Ascending aorta (tissue), 2 donors: ENCODE measurements at regions not wholly inside any gene's neighbourhood (a gene's known extent, or its start where the extent isn't known, plus 50 kb on each side); places are given as distances from the start of the nearest gene placed in this dataset.

Experiments
- DNase-seq, 2 donors: peaks; one replicate each; pipeline ENCODE4 v3.0.0-alpha.2; 2019; ENCODE audit warnings: low spot score in 2 of 2
- H3K27ac ChIP-seq, 2 donors: fragments of 200-600 bp; sonication (generic); one replicate each; pipeline ENCODE4 v1.5.1; 2016 to 2017; ENCODE audit warnings: mild to moderate bottlenecking in 1 of 2
- H3K27me3 ChIP-seq: fragments of 200-600 bp; sonication (generic); one replicate; pipeline ENCODE4 v1.5.1; 2017
- H3K36me3 ChIP-seq, 2 donors: fragments of 200-600 bp; sonication (generic); one replicate each; pipeline ENCODE4 v1.5.1; 2016
- H3K4me1 ChIP-seq, 2 donors: fragments of 200-600 bp; sonication (generic); one replicate each; pipeline ENCODE4 v1.5.1; 2016 to 2017; ENCODE audit warnings: mild to moderate bottlenecking in 1 of 2
- H3K4me3 ChIP-seq, 2 donors: fragments of 200-600 bp; sonication (generic); one replicate each; pipeline ENCODE4 v1.5.1; 2016 to 2017; ENCODE audit warnings: mild to moderate bottlenecking in 1 of 2
- H3K9me3 ChIP-seq, 2 donors: fragments of 200-600 bp; sonication (generic); one replicate each; pipeline ENCODE4 v1.5.1; 2016
- intact Hi-C: fragments of 100-400 bp; cut with DNase I; formaldehyde crosslinking; loops from one replicate; pipeline ENCODE4 v1.15.1; 2023
- TF ChIP-seq, protein P1 (sequence below), 3 experiments: fragments of 200-600 bp in 2 of 3; fragments of 450-650 bp in 1 of 3; sonication (generic) in 2 of 3; IDR thresholded peaks; one replicate each; pipeline ENCODE4 v1.5.1; 2016 to 2019; ENCODE audit warnings: antibody characterized with exemption in 3 of 3, mild to moderate bottlenecking in 1 of 3, moderate library complexity in 1 of 3

- Histone ChIP-seq H3K9me3 (peaks cover 0 to 6% of the 10 kb centered on the region in 2 donors), H3K36me3 (no peaks in the 10 kb centered on the region), H3K4me1 (no peaks in the 10 kb centered on the region), H3K4me3 (no peak overlapping the region), H3K27me3 (no peaks in the 10 kb centered on the region), H3K27ac (no peak overlapping the region)
- intact Hi-C loops = no loop called here
- TF ChIP-seq, protein P1, sequence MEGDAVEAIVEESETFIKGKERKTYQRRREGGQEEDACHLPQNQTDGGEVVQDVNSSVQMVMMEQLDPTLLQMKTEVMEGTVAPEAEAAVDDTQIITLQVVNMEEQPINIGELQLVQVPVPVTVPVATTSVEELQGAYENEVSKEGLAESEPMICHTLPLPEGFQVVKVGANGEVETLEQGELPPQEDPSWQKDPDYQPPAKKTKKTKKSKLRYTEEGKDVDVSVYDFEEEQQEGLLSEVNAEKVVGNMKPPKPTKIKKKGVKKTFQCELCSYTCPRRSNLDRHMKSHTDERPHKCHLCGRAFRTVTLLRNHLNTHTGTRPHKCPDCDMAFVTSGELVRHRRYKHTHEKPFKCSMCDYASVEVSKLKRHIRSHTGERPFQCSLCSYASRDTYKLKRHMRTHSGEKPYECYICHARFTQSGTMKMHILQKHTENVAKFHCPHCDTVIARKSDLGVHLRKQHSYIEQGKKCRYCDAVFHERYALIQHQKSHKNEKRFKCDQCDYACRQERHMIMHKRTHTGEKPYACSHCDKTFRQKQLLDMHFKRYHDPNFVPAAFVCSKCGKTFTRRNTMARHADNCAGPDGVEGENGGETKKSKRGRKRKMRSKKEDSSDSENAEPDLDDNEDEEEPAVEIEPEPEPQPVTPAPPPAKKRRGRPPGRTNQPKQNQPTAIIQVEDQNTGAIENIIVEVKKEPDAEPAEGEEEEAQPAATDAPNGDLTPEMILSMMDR (IDR thresholded peaks at IDR 0.05) = no peak
- DNase-seq = no peak
These were observed 458.8 kb downstream of the SPATA31D1 start for GRCh38 chr9:82447343-82447742.

DNA sequence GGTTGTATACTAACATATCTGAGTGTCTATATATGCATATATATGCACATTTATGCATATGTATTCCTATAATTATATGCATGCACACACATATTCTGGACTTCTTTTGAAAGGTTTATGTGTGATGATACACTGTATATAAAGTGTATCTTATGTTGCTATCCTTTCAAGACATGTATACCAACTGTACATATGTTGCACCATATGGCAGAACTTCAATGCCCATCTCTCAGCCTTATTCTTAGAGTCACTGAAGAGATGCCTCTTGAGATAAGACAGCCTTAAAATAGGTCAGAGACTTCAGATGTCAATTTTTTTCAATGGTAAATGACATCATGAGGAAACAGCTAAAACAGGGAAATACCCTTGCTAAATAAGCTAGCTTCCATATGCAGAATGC, 461.4 kb downstream of the SPATA31D1 start:
- TF ChIP-seq, protein P1 (IDR thresholded peaks at IDR 0.05) = no peak
- Histone ChIP-seq H3K9me3 (peaks cover 0 to 6% of the 10 kb centered on the region in 2 donors), H3K27ac (no peak overlapping the region), H3K36me3 (no peaks in the 10 kb centered on the region), H3K27me3 (no peaks in the 10 kb centered on the region), H3K4me3 (no peak overlapping the region), H3K4me1 (no peaks in the 10 kb centered on the region)
- intact Hi-C loops = no loop called here
- DNase-seq = no peak

DNA sequence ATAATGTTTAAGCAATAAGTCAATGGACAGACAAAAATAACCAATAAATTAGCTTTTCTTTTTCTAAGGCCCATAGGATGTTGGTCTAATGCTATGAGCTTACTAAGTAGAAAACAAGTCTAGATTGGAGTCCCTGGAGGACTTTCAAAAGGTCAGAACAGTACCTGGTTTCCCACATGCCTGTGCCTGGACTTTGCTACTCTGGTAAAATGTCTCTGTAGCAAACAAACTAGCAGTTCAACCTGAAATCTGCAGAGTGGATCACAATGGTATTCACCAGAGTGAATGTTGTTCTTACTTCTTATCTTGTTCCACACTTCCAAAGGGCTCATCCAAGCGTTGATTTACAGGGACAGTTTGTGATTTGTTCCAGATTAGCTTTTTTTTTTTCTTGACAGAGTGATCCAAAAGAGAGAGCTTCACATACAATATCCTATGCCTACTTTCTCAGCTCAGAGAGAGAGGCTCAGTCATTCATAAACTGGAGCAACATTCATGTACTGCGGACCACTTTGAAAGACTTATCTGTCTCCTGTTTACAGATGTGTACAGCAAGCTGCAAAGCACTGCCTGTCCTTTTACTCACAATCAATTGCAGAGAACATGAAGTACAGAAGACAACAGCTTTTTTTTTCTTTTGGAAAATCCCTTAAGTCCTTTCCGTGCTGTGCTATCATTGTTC, 466.1 kb downstream of the SPATA31D1 start:
- TF ChIP-seq, protein P1 (IDR thresholded peaks at IDR 0.05) = no peak
- Histone ChIP-seq H3K9me3 (no peaks in the 10 kb centered on the region), H3K27me3 (no peaks in the 10 kb centered on the region), H3K4me1 (no peaks in the 10 kb centered on the region), H3K36me3 (no peaks in the 10 kb centered on the region), H3K27ac (no peak overlapping the region), H3K4me3 (no peak overlapping the region)
- intact Hi-C loops = no loop called here
- no peak for DNase-seq

GRCh38 chr9:82456642-82457041, 468.1 kb downstream of the SPATA31D1 start:
- no peaks in the 10 kb centered on the region for H3K27me3 ChIP-seq
- H3K4me3 ChIP-seq = no peak overlapping the region
- TF ChIP-seq, protein P1 (IDR thresholded peaks at IDR 0.05) = no peak
- no peak for DNase-seq
- no peak overlapping the region for H3K27ac ChIP-seq
- no peaks in the 10 kb centered on the region for H3K9me3 ChIP-seq
- intact Hi-C loops = no loop called here
- no peaks in the 10 kb centered on the region for H3K4me1 ChIP-seq
- H3K36me3 ChIP-seq = no peaks in the 10 kb centered on the region

GRCh38 chr9:82457298-82457697, 468.7 kb downstream of the SPATA31D1 start:
- Histone ChIP-seq H3K4me1 (no peaks in the 10 kb centered on the region), H3K9me3 (no peaks in the 10 kb centered on the region), H3K27ac (no peak overlapping the region), H3K36me3 (no peaks in the 10 kb centered on the region), H3K4me3 (no peak overlapping the region), H3K27me3 (no peaks in the 10 kb centered on the region)
- intact Hi-C loops = no loop called here
- no peak for DNase-seq
- TF ChIP-seq, protein P1 (IDR thresholded peaks at IDR 0.05) = no peak

DNA sequence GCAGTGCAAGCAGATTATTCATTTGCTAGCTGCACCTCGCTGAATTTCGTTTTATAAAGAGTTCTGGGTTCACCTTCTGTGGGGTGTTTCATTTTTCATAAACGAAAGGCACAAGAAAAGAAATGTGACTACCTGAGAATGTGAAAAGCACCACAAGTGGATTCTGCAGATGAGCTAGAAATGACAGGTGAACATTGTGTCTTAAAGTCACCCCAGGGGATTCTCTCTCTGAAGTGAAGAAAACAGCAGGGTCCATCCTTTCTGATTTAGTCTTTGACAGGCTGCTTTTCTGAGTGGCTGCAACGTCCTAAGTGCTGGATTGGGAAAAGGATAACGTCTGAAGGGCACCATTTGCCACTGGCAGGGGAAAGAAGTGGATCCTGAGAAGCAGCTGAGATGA, 469.3 kb downstream of the SPATA31D1 start:
- no peaks in the 10 kb centered on the region for H3K27me3 ChIP-seq
- no peak overlapping the region for H3K27ac ChIP-seq
- H3K4me3 ChIP-seq = no peak overlapping the region
- TF ChIP-seq, protein P1 (IDR thresholded peaks at IDR 0.05) = no peak
- no peak for DNase-seq
- H3K4me1 ChIP-seq = no peaks in the 10 kb centered on the region
- no peaks in the 10 kb centered on the region for H3K9me3 ChIP-seq
- intact Hi-C loops = no loop called here
- no peaks in the 10 kb centered on the region for H3K36me3 ChIP-seq
